GM18867 (cell line): ENCODE measurements at regions not wholly inside any gene's neighbourhood (a gene's known extent, or its start where the extent isn't known, plus 50 kb on each side); places are given as distances from the start of the nearest gene placed in this dataset.
"Not testable (repeated sequence)": the region's sequence is repeated elsewhere in the genome, so short reads cannot be mapped to it uniquely, and the experiment has no call there.

ENCODE experiments used
- ATAC-seq: cut with Tn5 transposase; IDR thresholded peaks from one replicate; pipeline ENCODE4 v1.9.1; 2021; ENCODE audit warnings: mild to moderate bottlenecking, moderate library complexity; ENCODE audit not compliant: unreplicated experiment

- no peak for ATAC-seq
These were observed 105.1 kb downstream of the MEX3B start for GRCh38 chr15:81940467-81941451.

GRCh38 chr15:81939604-81940440 lies 106.0 kb downstream of the MEX3B start:
- ATAC-seq = no peak

GRCh38 chr15:81937189-81937588 lies 108.6 kb downstream of the MEX3B start:
- no peak for ATAC-seq

- no peak for ATAC-seq
These were observed 115.0 kb downstream of the MEX3B start for GRCh38 chr15:81930582-81931369.

GRCh38 chr15:81929557-81929956 lies 116.3 kb downstream of the MEX3B start:
- ATAC-seq = no peak

- no peak for ATAC-seq
These were observed 118.8 kb downstream of the MEX3B start for GRCh38 chr15:81926981-81927380.

GRCh38 chr15:81924729-81925128 lies 121.1 kb downstream of the MEX3B start:
- ATAC-seq = no peak

GRCh38 chr15:81923561-81924350 lies 122.1 kb downstream of the MEX3B start:
- ATAC-seq = no peak

- no peak for ATAC-seq
These were observed 123.7 kb downstream of the MEX3B start for GRCh38 chr15:81922143-81922542.

GRCh38 chr15:81921163-81921562 lies 124.7 kb downstream of the MEX3B start:
- ATAC-seq = no peak

GRCh38 chr15:81918767-81919166 lies 127.1 kb downstream of the MEX3B start:
- not testable (repeated sequence) for ATAC-seq

GRCh38 chr15:81916451-81916850 lies 129.4 kb downstream of the MEX3B start:
- no peak for ATAC-seq

GRCh38 chr15:81915990-81916389 lies 129.8 kb downstream of the MEX3B start:
- no peak for ATAC-seq

GRCh38 chr15:81914734-81915256 lies 131.0 kb downstream of the MEX3B start:
- no peak for ATAC-seq

- ATAC-seq = no peak
These were observed 131.5 kb downstream of the MEX3B start for GRCh38 chr15:81914333-81914732.

- ATAC-seq = no peak
These were observed 134.5 kb downstream of the MEX3B start for GRCh38 chr15:81911022-81911971.

- no peak for ATAC-seq
These were observed 135.3 kb downstream of the MEX3B start for GRCh38 chr15:81910355-81911021.

GRCh38 chr15:81909011-81909358 lies 136.8 kb downstream of the MEX3B start:
- no peak for ATAC-seq
